HEK293 (cell line): ENCODE measurements at regions not wholly inside any gene's neighbourhood (a gene's known extent, or its start where the extent isn't known, plus 50 kb on each side); places are given as distances from the start of the nearest gene placed in this dataset.

ENCODE experiments used
- CTCF ChIA-PET: fragments of 350-600 bp; formaldehyde crosslinking; extraction: SDS; loops from one replicate; lab custom pipeline; 2021; ENCODE audit warnings: antibody characterized with exemption; lab: Yijun Ruan, JAX
- POLR2A ChIA-PET: fragments of 300-600 bp; formaldehyde crosslinking; extraction: SDS; loops from one replicate; lab custom pipeline; 2020; ENCODE audit warnings: antibody characterized with exemption, inconsistent platforms; lab: Yijun Ruan, JAX
- H3K27ac ChIP-seq: fragments of 200-500 bp; sonication (Bioruptor generic); 2 replicates; pipeline ENCODE4 v1.5.1; 2014; ENCODE audit warnings: low read depth, low read length, control low read depth, inconsistent platforms; ENCODE audit errors: extremely low read depth
- H3K36me3 ChIP-seq, 2 experiments: fragments of 200-500 bp in 1 of 2; sonication (Bioruptor generic) in 1 of 2; 1 replicate in 1 of 2; 2 replicates in 1 of 2; pipeline ENCODE4 v1.5.1; 2014 to 2017; ENCODE audit warnings: inconsistent platforms in 2 of 2, low read length in 2 of 2; ENCODE audit not compliant: control insufficient read depth in 2 of 2, insufficient read depth in 1 of 2
- H3K4me1 ChIP-seq: fragments of 200-500 bp; sonication (Bioruptor generic); 2 replicates; pipeline ENCODE4 v1.5.1; 2014; ENCODE audit warnings: mild to moderate bottlenecking, low read length, inconsistent platforms; ENCODE audit not compliant: control insufficient read depth, insufficient read depth
- H3K4me3 ChIP-seq: 2 replicates; pipeline ENCODE4 v1.5.1; 2011; ENCODE audit warnings: low read depth, mild to moderate bottlenecking, control low read depth, low read length, moderate library complexity
- H3K9me3 ChIP-seq: fragments of 200-500 bp; sonication (Bioruptor generic); 2 replicates; pipeline ENCODE4 v1.5.1; 2014; ENCODE audit warnings: low read depth, low read length, inconsistent platforms; ENCODE audit not compliant: control insufficient read depth, insufficient read depth
- BCL11A ChIP-seq: fragments of 450-650 bp; formaldehyde crosslinking; IDR thresholded peaks from 2 replicates; pipeline ENCODE4 v1.5.1; 2016; ENCODE audit warnings: low read depth, missing biosample characterization, missing genetic modification characterization
- KLF16 ChIP-seq: fragments of 450-650 bp; formaldehyde crosslinking; IDR thresholded peaks from 2 replicates; pipeline ENCODE4 v1.5.1; 2017; ENCODE audit warnings: missing biosample characterization, missing genetic modification characterization
- KLF9 ChIP-seq: fragments of 450-650 bp; formaldehyde crosslinking; IDR thresholded peaks from 2 replicates; pipeline ENCODE4 v1.5.1; 2016; ENCODE audit warnings: missing biosample characterization, missing genetic modification characterization, low read depth
- SP7 ChIP-seq: fragments of 450-650 bp; formaldehyde crosslinking; IDR thresholded peaks from 2 replicates; pipeline ENCODE4 v1.5.1; 2016; ENCODE audit warnings: missing biosample characterization, missing genetic modification characterization
- ZBTB48 ChIP-seq: fragments of 450-650 bp; formaldehyde crosslinking; IDR thresholded peaks from 2 replicates; pipeline ENCODE4 v1.5.1; 2016; ENCODE audit warnings: missing biosample characterization, missing genetic modification characterization
- ZNF132 ChIP-seq: fragments of 450-650 bp; formaldehyde crosslinking; IDR thresholded peaks from 2 replicates; pipeline ENCODE4 v1.5.1; 2017; ENCODE audit warnings: missing biosample characterization, missing genetic modification characterization, borderline replicate concordance
- ZNF138 ChIP-seq: fragments of 450-650 bp; formaldehyde crosslinking; IDR thresholded peaks from 2 replicates; pipeline ENCODE4 v1.5.1; 2016; ENCODE audit warnings: missing biosample characterization, missing genetic modification characterization, borderline replicate concordance
- ZNF184 ChIP-seq: fragments of 450-650 bp; IDR thresholded peaks from 2 replicates; pipeline ENCODE4 v1.5.1; 2018; ENCODE audit warnings: missing biosample characterization, mild to moderate bottlenecking, missing genetic modification characterization
- ZNF19 ChIP-seq: fragments of 450-650 bp; formaldehyde crosslinking; IDR thresholded peaks from 2 replicates; pipeline ENCODE4; 2016; ENCODE audit warnings: missing biosample characterization, missing genetic modification characterization, low read depth
- ZNF221 ChIP-seq: fragments of 450-650 bp; formaldehyde crosslinking; IDR thresholded peaks from 2 replicates; pipeline ENCODE4 v1.5.1; 2017; ENCODE audit warnings: missing biosample characterization, missing genetic modification characterization, borderline replicate concordance
- ZNF292 ChIP-seq: fragments of 450-650 bp; formaldehyde crosslinking; IDR thresholded peaks from 2 replicates; pipeline ENCODE4 v1.5.1; 2016; ENCODE audit warnings: low read depth, missing biosample characterization, missing genetic modification characterization, borderline replicate concordance
- ZNF341 ChIP-seq: fragments of 450-650 bp; formaldehyde crosslinking; IDR thresholded peaks from 2 replicates; pipeline ENCODE4; 2016; ENCODE audit warnings: low read depth, missing biosample characterization, missing genetic modification characterization
- ZNF555 ChIP-seq: fragments of 450-650 bp; formaldehyde crosslinking; conservative IDR thresholded peaks from 2 replicates; pipeline ENCODE4 v1.5.1; 2017; ENCODE audit warnings: missing biosample characterization, mild to moderate bottlenecking, missing genetic modification characterization, inconsistent platforms
- ZNF629 ChIP-seq: fragments of 450-650 bp; formaldehyde crosslinking; IDR thresholded peaks from 2 replicates; pipeline ENCODE4 v1.5.1; 2017; ENCODE audit warnings: missing biosample characterization, missing genetic modification characterization
- ZNF785 ChIP-seq: fragments of 450-650 bp; formaldehyde crosslinking; IDR thresholded peaks from 2 replicates; pipeline ENCODE4 v1.5.1; 2016; ENCODE audit warnings: missing biosample characterization, missing genetic modification characterization
- TF ChIP-seq, protein P1 (sequence below): fragments of 450-650 bp; formaldehyde crosslinking; IDR thresholded peaks from 2 replicates; pipeline ENCODE4 v1.5.1; 2017; ENCODE audit warnings: missing biosample characterization, missing genetic modification characterization
- TF ChIP-seq, protein P2 (sequence below): fragments of 450-650 bp; formaldehyde crosslinking; IDR thresholded peaks from 2 replicates; pipeline ENCODE4 v1.5.1; 2016; ENCODE audit warnings: missing biosample characterization, missing genetic modification characterization
- TF ChIP-seq, protein P3 (sequence below): fragments of 450-650 bp; formaldehyde crosslinking; IDR thresholded peaks from 2 replicates; pipeline ENCODE4 v1.5.1; 2016; ENCODE audit warnings: missing biosample characterization, missing genetic modification characterization
- TF ChIP-seq, protein P4 (sequence below): IDR thresholded peaks from 2 replicates; pipeline ENCODE4 v1.6.1; 2011; ENCODE audit warnings: mild to moderate bottlenecking, low read depth, low read length, borderline replicate concordance
- TF ChIP-seq, protein P5 (sequence below): fragments of 450-650 bp; formaldehyde crosslinking; IDR thresholded peaks from 2 replicates; pipeline ENCODE4 v1.5.1; 2017; ENCODE audit warnings: missing biosample characterization, missing genetic modification characterization
- TF ChIP-seq, protein P6 (sequence below): fragments of 450-650 bp; formaldehyde crosslinking; IDR thresholded peaks from 2 replicates; pipeline ENCODE4 v1.5.1; 2016; ENCODE audit warnings: missing biosample characterization, missing genetic modification characterization
- TF ChIP-seq, protein P7 (sequence below): fragments of 450-650 bp; IDR thresholded peaks from 2 replicates; pipeline ENCODE4 v1.5.1; 2018; ENCODE audit warnings: missing biosample characterization, missing genetic modification characterization

DNA sequence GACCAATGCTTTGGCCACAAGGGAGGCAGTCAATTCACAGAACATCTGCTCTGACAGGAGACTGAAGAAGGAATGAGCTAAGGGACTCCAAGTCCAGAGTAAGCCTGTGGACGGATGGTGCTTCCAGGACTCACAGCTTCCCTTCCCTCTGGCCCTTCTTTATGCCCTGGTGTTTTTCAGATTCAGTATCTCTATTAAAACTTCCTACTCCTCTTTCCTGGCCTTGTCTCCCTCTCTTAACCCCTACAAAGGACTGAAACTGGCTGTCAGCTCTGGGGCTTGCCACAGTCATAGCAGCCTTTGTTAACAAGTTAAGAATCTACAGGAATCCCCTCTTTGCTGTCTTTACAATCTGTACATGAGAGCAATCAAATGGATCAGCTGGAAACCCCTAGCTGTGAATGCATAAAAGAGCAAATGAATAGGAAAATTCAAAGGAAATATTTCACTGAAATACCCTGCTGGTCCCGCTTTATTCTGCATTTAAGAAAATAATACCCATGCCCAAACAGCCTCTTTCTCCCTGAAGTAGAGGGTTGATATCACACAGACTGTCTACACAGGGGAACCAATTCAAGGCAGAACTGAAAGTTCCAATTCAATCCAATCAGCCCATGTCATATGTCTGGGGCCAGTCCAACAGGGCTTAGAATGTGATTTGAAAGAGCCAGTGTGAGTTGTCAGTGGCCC is 192.3 kb downstream of the MZT1 start (continued):
- no peak for TF ChIP-seq ZNF785 (tag by site-specific recombination)
- TF ChIP-seq ZNF138 (tag by site-specific recombination) = no peak
- TF ChIP-seq ZNF19 (tag by site-specific recombination) = no peak
- TF ChIP-seq SP7 (tag by site-specific recombination) = no peak
- TF ChIP-seq, protein P1, sequence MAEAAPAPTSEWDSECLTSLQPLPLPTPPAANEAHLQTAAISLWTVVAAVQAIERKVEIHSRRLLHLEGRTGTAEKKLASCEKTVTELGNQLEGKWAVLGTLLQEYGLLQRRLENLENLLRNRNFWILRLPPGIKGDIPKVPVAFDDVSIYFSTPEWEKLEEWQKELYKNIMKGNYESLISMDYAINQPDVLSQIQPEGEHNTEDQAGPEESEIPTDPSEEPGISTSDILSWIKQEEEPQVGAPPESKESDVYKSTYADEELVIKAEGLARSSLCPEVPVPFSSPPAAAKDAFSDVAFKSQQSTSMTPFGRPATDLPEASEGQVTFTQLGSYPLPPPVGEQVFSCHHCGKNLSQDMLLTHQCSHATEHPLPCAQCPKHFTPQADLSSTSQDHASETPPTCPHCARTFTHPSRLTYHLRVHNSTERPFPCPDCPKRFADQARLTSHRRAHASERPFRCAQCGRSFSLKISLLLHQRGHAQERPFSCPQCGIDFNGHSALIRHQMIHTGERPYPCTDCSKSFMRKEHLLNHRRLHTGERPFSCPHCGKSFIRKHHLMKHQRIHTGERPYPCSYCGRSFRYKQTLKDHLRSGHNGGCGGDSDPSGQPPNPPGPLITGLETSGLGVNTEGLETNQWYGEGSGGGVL (tag by site-specific recombination) = no peak
- no peak for TF ChIP-seq ZBTB48

DNA sequence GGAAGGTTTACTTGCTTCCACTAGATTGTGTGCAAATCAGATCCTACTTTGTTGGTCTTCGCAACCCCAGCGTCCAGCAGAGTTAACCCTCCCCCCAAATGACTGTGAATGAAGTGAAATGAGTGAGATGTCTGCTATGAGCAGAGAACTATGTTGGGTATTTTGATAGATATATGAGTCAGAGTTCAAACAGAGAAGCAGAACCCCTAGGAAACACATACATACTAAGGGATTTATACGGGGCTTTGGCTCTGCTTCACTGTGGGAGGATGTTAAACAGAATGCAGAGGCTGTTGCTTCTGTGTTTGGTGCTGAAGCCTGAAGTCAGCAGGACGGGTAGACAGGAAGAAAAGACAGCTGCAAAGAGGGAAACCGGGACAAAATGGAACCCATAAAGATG is 197.0 kb downstream of the MZT1 start:
- Histone ChIP-seq H3K27ac (no peak overlapping the region), H3K9me3 (no peaks in the 10 kb centered on the region), H3K4me3 (no peak overlapping the region), H3K4me1 (no peaks in the 10 kb centered on the region), H3K36me3 (no peaks in the 10 kb centered on the region)
- ChIA-PET CTCF (no interaction called here), POLR2A (no interaction called here)
- TF ChIP-seq, protein P2, sequence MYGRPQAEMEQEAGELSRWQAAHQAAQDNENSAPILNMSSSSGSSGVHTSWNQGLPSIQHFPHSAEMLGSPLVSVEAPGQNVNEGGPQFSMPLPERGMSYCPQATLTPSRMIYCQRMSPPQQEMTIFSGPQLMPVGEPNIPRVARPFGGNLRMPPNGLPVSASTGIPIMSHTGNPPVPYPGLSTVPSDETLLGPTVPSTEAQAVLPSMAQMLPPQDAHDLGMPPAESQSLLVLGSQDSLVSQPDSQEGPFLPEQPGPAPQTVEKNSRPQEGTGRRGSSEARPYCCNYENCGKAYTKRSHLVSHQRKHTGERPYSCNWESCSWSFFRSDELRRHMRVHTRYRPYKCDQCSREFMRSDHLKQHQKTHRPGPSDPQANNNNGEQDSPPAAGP = no peak
- no peak for TF ChIP-seq ZNF341 (tag by site-specific recombination)
- no peak for TF ChIP-seq ZNF292 (tag by site-specific recombination)
- no peak for TF ChIP-seq KLF9 (tag by site-specific recombination)
- no peak for TF ChIP-seq BCL11A (tag by site-specific recombination)
- TF ChIP-seq ZNF555 (tag by site-specific recombination) = no peak
- no peak for TF ChIP-seq ZNF221
- TF ChIP-seq, protein P3, sequence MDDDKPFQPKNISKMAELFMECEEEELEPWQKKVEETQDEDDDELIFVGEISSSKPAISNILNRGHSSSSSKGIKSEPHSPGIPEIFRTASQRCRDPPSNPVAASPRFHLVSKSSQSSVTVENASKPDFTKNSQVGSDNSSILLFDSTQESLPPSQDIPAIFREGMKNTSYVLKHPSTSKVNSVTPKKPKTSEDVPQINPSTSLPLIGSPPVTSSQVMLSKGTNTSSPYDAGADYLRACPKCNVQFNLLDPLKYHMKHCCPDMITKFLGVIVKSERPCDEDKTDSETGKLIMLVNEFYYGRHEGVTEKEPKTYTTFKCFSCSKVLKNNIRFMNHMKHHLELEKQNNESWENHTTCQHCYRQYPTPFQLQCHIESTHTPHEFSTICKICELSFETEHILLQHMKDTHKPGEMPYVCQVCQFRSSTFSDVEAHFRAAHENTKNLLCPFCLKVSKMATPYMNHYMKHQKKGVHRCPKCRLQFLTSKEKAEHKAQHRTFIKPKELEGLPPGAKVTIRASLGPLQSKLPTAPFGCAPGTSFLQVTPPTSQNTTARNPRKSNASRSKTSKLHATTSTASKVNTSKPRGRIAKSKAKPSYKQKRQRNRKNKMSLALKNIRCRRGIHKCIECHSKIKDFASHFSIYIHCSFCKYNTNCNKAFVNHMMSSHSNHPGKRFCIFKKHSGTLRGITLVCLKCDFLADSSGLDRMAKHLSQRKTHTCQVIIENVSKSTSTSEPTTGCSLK (tag by site-specific recombination) = no peak
- TF ChIP-seq, protein P4, sequence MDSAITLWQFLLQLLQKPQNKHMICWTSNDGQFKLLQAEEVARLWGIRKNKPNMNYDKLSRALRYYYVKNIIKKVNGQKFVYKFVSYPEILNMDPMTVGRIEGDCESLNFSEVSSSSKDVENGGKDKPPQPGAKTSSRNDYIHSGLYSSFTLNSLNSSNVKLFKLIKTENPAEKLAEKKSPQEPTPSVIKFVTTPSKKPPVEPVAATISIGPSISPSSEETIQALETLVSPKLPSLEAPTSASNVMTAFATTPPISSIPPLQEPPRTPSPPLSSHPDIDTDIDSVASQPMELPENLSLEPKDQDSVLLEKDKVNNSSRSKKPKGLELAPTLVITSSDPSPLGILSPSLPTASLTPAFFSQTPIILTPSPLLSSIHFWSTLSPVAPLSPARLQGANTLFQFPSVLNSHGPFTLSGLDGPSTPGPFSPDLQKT = no peak
- TF ChIP-seq KLF16 (tag by site-specific recombination) = no peak
- TF ChIP-seq, protein P5, sequence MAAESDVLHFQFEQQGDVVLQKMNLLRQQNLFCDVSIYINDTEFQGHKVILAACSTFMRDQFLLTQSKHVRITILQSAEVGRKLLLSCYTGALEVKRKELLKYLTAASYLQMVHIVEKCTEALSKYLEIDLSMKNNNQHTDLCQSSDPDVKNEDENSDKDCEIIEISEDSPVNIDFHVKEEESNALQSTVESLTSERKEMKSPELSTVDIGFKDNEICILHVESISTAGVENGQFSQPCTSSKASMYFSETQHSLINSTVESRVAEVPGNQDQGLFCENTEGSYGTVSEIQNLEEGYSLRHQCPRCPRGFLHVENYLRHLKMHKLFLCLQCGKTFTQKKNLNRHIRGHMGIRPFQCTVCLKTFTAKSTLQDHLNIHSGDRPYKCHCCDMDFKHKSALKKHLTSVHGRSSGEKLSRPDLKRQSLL = no peak
- TF ChIP-seq, protein P6, sequence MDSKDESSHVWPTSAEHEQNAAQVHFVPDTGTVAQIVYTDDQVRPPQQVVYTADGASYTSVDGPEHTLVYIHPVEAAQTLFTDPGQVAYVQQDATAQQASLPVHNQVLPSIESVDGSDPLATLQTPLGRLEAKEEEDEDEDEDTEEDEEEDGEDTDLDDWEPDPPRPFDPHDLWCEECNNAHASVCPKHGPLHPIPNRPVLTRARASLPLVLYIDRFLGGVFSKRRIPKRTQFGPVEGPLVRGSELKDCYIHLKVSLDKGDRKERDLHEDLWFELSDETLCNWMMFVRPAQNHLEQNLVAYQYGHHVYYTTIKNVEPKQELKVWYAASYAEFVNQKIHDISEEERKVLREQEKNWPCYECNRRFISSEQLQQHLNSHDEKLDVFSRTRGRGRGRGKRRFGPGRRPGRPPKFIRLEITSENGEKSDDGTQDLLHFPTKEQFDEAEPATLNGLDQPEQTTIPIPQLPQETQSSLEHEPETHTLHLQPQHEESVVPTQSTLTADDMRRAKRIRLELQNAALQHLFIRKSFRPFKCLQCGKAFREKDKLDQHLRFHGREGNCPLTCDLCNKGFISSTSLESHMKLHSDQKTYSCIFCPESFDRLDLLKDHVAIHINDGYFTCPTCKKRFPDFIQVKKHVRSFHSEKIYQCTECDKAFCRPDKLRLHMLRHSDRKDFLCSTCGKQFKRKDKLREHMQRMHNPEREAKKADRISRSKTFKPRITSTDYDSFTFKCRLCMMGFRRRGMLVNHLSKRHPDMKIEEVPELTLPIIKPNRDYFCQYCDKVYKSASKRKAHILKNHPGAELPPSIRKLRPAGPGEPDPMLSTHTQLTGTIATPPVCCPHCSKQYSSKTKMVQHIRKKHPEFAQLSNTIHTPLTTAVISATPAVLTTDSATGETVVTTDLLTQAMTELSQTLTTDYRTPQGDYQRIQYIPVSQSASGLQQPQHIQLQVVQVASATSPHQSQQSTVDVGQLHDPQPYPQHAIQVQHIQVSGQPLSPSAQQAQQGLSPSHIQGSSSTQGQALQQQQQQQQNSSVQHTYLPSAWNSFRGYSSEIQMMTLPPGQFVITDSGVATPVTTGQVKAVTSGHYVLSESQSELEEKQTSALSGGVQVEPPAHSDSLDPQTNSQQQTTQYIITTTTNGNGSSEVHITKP (tag by site-specific recombination) = no peak
- no peak for TF ChIP-seq ZNF629 (tag by site-specific recombination)
- TF ChIP-seq ZNF132 (tag by site-specific recombination) = no peak
- TF ChIP-seq, protein P7, sequence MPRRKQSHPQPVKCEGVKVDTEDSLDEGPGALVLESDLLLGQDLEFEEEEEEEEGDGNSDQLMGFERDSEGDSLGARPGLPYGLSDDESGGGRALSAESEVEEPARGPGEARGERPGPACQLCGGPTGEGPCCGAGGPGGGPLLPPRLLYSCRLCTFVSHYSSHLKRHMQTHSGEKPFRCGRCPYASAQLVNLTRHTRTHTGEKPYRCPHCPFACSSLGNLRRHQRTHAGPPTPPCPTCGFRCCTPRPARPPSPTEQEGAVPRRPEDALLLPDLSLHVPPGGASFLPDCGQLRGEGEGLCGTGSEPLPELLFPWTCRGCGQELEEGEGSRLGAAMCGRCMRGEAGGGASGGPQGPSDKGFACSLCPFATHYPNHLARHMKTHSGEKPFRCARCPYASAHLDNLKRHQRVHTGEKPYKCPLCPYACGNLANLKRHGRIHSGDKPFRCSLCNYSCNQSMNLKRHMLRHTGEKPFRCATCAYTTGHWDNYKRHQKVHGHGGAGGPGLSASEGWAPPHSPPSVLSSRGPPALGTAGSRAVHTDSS = no peak
- no peak for TF ChIP-seq ZNF184 (tag by site-specific recombination)
